ENCODE measurements at regions not wholly inside any gene's neighbourhood (a gene's known extent, or its start where the extent isn't known, plus 50 kb on each side); places are given as distances from the start of the nearest gene placed in this dataset.

DNA sequence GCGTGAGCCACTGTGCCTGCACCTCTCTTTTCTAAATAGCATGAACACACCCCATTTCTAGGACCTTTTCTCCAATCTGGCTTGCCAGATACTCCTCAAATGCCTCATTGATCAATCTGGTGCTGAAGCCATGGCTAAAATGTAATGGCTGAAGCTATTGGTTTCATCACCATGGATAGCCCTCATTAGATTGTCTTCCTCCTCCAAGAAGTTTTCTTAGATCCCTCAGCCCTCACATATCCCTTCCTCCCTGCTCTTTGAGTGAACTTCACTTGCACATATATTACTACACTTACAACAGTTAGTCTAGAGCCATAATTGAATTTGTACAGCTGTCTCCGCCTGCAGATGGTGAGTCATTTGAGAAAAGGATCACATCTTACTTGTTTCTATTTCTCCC is 77.9 kb upstream of the TOX3 start (continued):
- no peak for TF ChIP-seq ZNF274 (IDR thresholded peaks at IDR 0.05; ENCODE audit: borderline replicate concordance, extremely low read depth, low read length)

DNA sequence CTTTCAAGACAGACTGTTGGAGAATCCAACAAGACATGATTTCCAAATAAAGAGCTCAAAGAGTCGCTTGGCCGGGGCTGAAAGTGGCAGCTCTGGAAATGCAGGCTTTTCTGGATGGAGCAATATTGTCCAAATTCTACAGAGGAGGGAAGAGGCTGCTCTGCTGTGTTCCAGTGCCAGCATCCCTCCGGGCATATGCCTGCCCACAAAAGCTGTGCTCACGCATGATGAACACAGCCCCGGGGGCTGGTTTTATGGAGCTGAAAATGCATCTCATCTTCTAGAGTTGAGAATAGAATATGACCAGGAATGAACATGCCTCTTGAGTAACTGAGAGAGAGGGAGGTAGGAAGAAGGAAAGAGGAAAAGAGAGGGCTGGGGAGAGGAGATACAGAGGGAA is 74.7 kb upstream of the TOX3 start:
- no peak overlapping the region for H3K18ac ChIP-seq (ENCODE audit: extremely low read depth, low read length)
- H3K9ac ChIP-seq (replicated peaks in 1 of 4; ENCODE audit: extremely low read depth in 1 of 4, low read depth in 3 of 4, low read length in 3 of 4) = no peak overlapping the region
- no peak overlapping the region for H2BK5ac ChIP-seq (ENCODE audit: low read depth, low read length)
- H2AFZ ChIP-seq (ENCODE audit: low read length) = no peak overlapping the region
- no peak overlapping the region for H2BK20ac ChIP-seq (ENCODE audit: low read length)
- no peak overlapping the region for H3K14ac ChIP-seq (ENCODE audit: insufficient read length)
- no peak overlapping the region for H4K8ac ChIP-seq (ENCODE audit: extremely low read depth, insufficient read depth, low read length)
- 92% methylated on average over 4 of the region's 5 CpGs; no CpG with 5 or more reads in 1 of the 2 experiments for WGBS, 2 experiments (ENCODE audit: extremely low coverage in 1 of 2, insufficient coverage in 1 of 2, insufficient read length in 1 of 2, insufficient replicate concordance in 2 of 2, low coverage in 1 of 2, low lambda C conversion rate in 2 of 2, missing lambda C conversion rate in 1 of 2)
- DNase-seq (ENCODE audit: low read depth in 1 of 2, low spot score in 2 of 2) (no peak), FAIRE-seq (no peak)
- H4K91ac ChIP-seq (replicated peaks; ENCODE audit: insufficient read length, low read length) = no peak overlapping the region
- POLR2A ChIA-PET (ENCODE audit: partially characterized antibody) = no interaction called here
- no peaks in the 10 kb centered on the region for H3K9me3 ChIP-seq (ENCODE audit: insufficient read depth in 2 of 2, low read depth in 1 of 2, low read length in 1 of 2)
- no peaks in the 10 kb centered on the region for H3K4me1 ChIP-seq (replicated peaks in 1 of 4; ENCODE audit: control insufficient read depth in 3 of 4, insufficient read depth in 4 of 4, low read length in 3 of 4)
- H3K23ac ChIP-seq (ENCODE audit: insufficient read length) = no peak overlapping the region
- H3K23me2 ChIP-seq (ENCODE audit: low read depth, low read length) = no peaks in the 10 kb centered on the region; the same call in 1 of the 2 replicates
- no peak overlapping the region for H2AK5ac ChIP-seq (ENCODE audit: low read depth, low read length)
- no peaks in the 10 kb centered on the region for H3K79me1 ChIP-seq (ENCODE audit: low read depth, low read length)
- H2BK15ac ChIP-seq (ENCODE audit: low read length) = no peak overlapping the region
- no peaks in the 10 kb centered on the region for H3K27me3 ChIP-seq (replicated peaks in 1 of 4; ENCODE audit: control insufficient read depth in 3 of 4, extremely low read depth in 1 of 4, insufficient read depth in 3 of 4, low read length in 3 of 4)
- H2BK120ac ChIP-seq (replicated peaks; ENCODE audit: low read depth, low read length) = no peak overlapping the region
- no peak overlapping the region for H3K4me2 ChIP-seq (ENCODE audit: insufficient read depth in 1 of 2, low read depth in 2 of 2, low read length in 2 of 2)
- no peaks in the 10 kb centered on the region for H4K20me1 ChIP-seq (replicated peaks in 1 of 2; ENCODE audit: control insufficient read depth in 1 of 2, insufficient read depth in 2 of 2, low read length in 2 of 2)
- H3K27ac ChIP-seq (ENCODE audit: low read depth, low read length) = no peak overlapping the region
- H2BK12ac ChIP-seq (ENCODE audit: low read depth, low read length) = no peak overlapping the region
- no peak overlapping the region for H3K56ac ChIP-seq (replicated peaks; ENCODE audit: insufficient read length, low read depth, low read length)
- H3K4ac ChIP-seq (replicated peaks; ENCODE audit: insufficient read length, low read depth, low read length) = no peak overlapping the region
- no peaks in the 10 kb centered on the region for H3K79me2 ChIP-seq (ENCODE audit: control insufficient read depth in 1 of 2, insufficient read depth in 2 of 2, low read length in 2 of 2)
- H3K4me3 ChIP-seq (ENCODE audit: extremely low read depth in 1 of 4, insufficient read depth in 2 of 4, low read depth in 3 of 4, low read length in 4 of 4) = no peak overlapping the region
- no peaks in the 10 kb centered on the region for H3K36me3 ChIP-seq (ENCODE audit: control insufficient read depth in 2 of 4, insufficient read depth in 4 of 4, low read length in 3 of 4)
- no peak overlapping the region for H4K5ac ChIP-seq (ENCODE audit: insufficient read length, low read depth, low read length)
- CTCF ChIA-PET (ENCODE audit: partially characterized antibody) = interaction anchor here (0.7 kb wide), 1 partner anchor 423 kb away, joined by 4 read pairs; no protein-coding TSS in a partner anchor
- TF ChIP-seq SUZ12 (IDR thresholded peaks at IDR 0.05; ENCODE audit: low read length) (no peak), TCF12 (IDR thresholded peaks at IDR 0.05; ENCODE audit: low read depth, low read length) (no peak), CBX5 (IDR thresholded peaks at IDR 0.05; ENCODE audit: low read depth, low read length) (no peak), FOSL1 (IDR thresholded peaks at IDR 0.05; ENCODE audit: insufficient read depth, low read depth, low read length) (no peak), SRF (IDR thresholded peaks at IDR 0.05; ENCODE audit: low read depth, low read length) (no peak), KDM5A (IDR thresholded peaks at IDR 0.05; ENCODE audit: low read length) (no peak), SIX5 (IDR thresholded peaks at IDR 0.05; ENCODE audit: low read depth, low read length) (no peak), CEBPB (IDR thresholded peaks at IDR 0.05; ENCODE audit: low read depth, low read length) (no peak), SP2 (IDR thresholded peaks at IDR 0.05; ENCODE audit: low read length) (no peak), ASH2L (IDR thresholded peaks at IDR 0.05; ENCODE audit: low read length) (no peak), SIN3A (conservative IDR thresholded peaks at IDR 0.05 in 1 of 2, IDR thresholded peaks at IDR 0.05 in 1 of 2; ENCODE audit: low read depth in 1 of 2, low read length in 2 of 2) (no peak), BRCA1 (IDR thresholded peaks at IDR 0.05; ENCODE audit: low read depth, low read length) (no peak), JUND (IDR thresholded peaks at IDR 0.05; ENCODE audit: low read length) (no peak)
